NB4 (cell line): ENCODE measurements at regions not wholly inside any gene's neighbourhood (a gene's known extent, or its start where the extent isn't known, plus 50 kb on each side); places are given as distances from the start of the nearest gene placed in this dataset.

ENCODE experiments used
- MYC ChIP-seq: IDR thresholded peaks from 2 replicates; pipeline ENCODE4 v1.6.1; 2011; ENCODE audit warnings: low read depth, low read length
- POLR2A ChIP-seq: IDR thresholded peaks from 2 replicates; pipeline ENCODE4 v1.6.1; 2011; ENCODE audit warnings: mild to moderate bottlenecking; ENCODE audit not compliant: insufficient read length; ENCODE audit errors: extremely low read depth
- TF ChIP-seq, protein P1 (sequence below): IDR thresholded peaks from one replicate; pipeline ENCODE4 v1.5.1; 2012; ENCODE audit warnings: low read depth, low read length
- TF ChIP-seq, protein P2 (sequence below): IDR thresholded peaks from 2 replicates; pipeline ENCODE4 v1.6.1; 2011; ENCODE audit warnings: low read depth, low read length

DNA sequence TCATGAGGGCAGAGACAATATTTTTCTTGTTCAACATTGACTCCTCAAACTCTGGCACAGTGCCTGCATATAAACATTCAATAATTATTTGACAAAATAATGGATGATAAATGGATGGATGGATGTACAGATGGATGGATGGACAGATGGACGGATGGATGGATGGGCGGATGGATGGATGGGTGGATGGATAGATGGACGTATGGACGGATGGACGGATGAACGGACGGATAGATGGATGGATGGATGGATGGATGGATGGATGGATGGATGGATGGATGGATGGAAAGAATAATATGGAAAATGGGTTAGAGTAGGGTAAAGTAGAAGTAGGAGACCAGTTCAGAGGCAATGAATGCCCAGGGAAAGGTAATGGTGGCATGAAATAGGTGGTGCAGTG, 589.2 kb downstream of the EBF1 start:
- TF ChIP-seq, protein P1, sequence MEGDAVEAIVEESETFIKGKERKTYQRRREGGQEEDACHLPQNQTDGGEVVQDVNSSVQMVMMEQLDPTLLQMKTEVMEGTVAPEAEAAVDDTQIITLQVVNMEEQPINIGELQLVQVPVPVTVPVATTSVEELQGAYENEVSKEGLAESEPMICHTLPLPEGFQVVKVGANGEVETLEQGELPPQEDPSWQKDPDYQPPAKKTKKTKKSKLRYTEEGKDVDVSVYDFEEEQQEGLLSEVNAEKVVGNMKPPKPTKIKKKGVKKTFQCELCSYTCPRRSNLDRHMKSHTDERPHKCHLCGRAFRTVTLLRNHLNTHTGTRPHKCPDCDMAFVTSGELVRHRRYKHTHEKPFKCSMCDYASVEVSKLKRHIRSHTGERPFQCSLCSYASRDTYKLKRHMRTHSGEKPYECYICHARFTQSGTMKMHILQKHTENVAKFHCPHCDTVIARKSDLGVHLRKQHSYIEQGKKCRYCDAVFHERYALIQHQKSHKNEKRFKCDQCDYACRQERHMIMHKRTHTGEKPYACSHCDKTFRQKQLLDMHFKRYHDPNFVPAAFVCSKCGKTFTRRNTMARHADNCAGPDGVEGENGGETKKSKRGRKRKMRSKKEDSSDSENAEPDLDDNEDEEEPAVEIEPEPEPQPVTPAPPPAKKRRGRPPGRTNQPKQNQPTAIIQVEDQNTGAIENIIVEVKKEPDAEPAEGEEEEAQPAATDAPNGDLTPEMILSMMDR, result no peak
- TF ChIP-seq POLR2A (no peak), MYC (no peak)
- TF ChIP-seq, protein P2, sequence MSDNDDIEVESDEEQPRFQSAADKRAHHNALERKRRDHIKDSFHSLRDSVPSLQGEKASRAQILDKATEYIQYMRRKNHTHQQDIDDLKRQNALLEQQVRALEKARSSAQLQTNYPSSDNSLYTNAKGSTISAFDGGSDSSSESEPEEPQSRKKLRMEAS, result no peak
